ENCODE measurements at regions not wholly inside any gene's neighbourhood (a gene's known extent, or its start where the extent isn't known, plus 50 kb on each side); places are given as distances from the start of the nearest gene placed in this dataset.

GRCh38 chr21:33128538-33128937, 58.6 kb downstream of the OLIG1 start:
- no peaks in the 10 kb centered on the region for H3K36me3 ChIP-seq (replicated peaks in 1 of 2; ENCODE audit: control insufficient read depth in 1 of 2, insufficient read depth in 2 of 2, low read length in 1 of 2)
- ChIA-PET POLR2A (no interaction called here), CTCF (interaction anchor here (1.2 kb wide), 1 partner anchor 9 kb away, joined by 3 read pairs; no protein-coding TSS in a partner anchor)
- H2AFZ ChIP-seq (ENCODE audit: low read depth): no peak overlapping the region
- H3F3A ChIP-seq (replicated peaks; ENCODE audit: insufficient read depth): no peaks in the 10 kb centered on the region
- no peak for DNase-seq
- peaks cover 87% of the 10 kb centered on the region for H3K27me3 ChIP-seq (ENCODE audit: insufficient read depth)
- H4K20me1 ChIP-seq (ENCODE audit: insufficient read depth): no peaks in the 10 kb centered on the region
- no peak overlapping the region for H3K9ac ChIP-seq
- no peaks in the 10 kb centered on the region for H3K9me2 ChIP-seq
- H3K4me2 ChIP-seq: no peak overlapping the region
- no peaks in the 10 kb centered on the region for H3K79me2 ChIP-seq (ENCODE audit: insufficient read depth)
- H3K9me3 ChIP-seq: no peaks in the 10 kb centered on the region
- TF ChIP-seq NRF1 (IDR thresholded peaks at IDR 0.05; ENCODE audit: low read depth, low read length): no peak
- no peak for TF ChIP-seq EP300 (IDR thresholded peaks at IDR 0.05; ENCODE audit: borderline replicate concordance in 1 of 2, low read depth in 1 of 2, low read length in 1 of 2)
- no peak for TF ChIP-seq ELF1 (IDR thresholded peaks at IDR 0.05)
- no peak for TF ChIP-seq TCF12 (IDR thresholded peaks at IDR 0.05)
- no peak for TF ChIP-seq SMC3 (IDR thresholded peaks at IDR 0.05; ENCODE audit: low read depth, low read length)
- no peak for TF ChIP-seq NFIC (IDR thresholded peaks at IDR 0.05; ENCODE audit: borderline replicate concordance)
- TF ChIP-seq MXI1 (IDR thresholded peaks at IDR 0.05; ENCODE audit: low read depth, low read length): no peak
- TF ChIP-seq USF2 (IDR thresholded peaks at IDR 0.05; ENCODE audit: borderline replicate concordance, low read depth, low read length): no peak
- no peak for TF ChIP-seq RAD21 (IDR thresholded peaks at IDR 0.05; ENCODE audit: low read length)
- TF ChIP-seq GATA2 (CRISPR knock-in tag; IDR thresholded peaks at IDR 0.05): no peak
- TF ChIP-seq JUND (IDR thresholded peaks at IDR 0.05): no peak
- no peak for TF ChIP-seq RCOR1 (IDR thresholded peaks at IDR 0.05; ENCODE audit: low read length)
- TF ChIP-seq ZBTB33 (IDR thresholded peaks at IDR 0.05; ENCODE audit: borderline replicate concordance, low read depth): no peak
- TF ChIP-seq CHD2 (IDR thresholded peaks at IDR 0.05; ENCODE audit: low read length, partially characterized antibody): no peak
- H3K27ac ChIP-seq (ENCODE audit: low read depth in 2 of 2, low read length in 1 of 2): no peak overlapping the region
- WGBS (ENCODE audit: low lambda C conversion rate): 11% methylated on average over 3 of the region's 3 CpGs
- H3K4me3 ChIP-seq (ENCODE audit: low read depth in 2 of 2, low read length in 1 of 2): no peak overlapping the region
- H3K4me1 ChIP-seq (ENCODE audit: control insufficient read depth in 1 of 2, insufficient read depth in 2 of 2, low read depth in 1 of 2, low read length in 1 of 2): no peaks in the 10 kb centered on the region; a peak in 1 of 4 replicates

GRCh38 chr21:33132054-33132453, 62.1 kb downstream of the OLIG1 start:
- Histone ChIP-seq H3K4me2 (no peak overlapping the region), H3K4me3 (ENCODE audit: low read depth in 2 of 2, low read length in 1 of 2) (no peak overlapping the region), H3K79me2 (ENCODE audit: insufficient read depth) (no peaks in the 10 kb centered on the region), H2AFZ (ENCODE audit: low read depth) (no peak overlapping the region), H3K9ac (no peak overlapping the region), H3K9me3 (no peaks in the 10 kb centered on the region), H3K9me2 (no peaks in the 10 kb centered on the region), H3K27me3 (ENCODE audit: insufficient read depth) (peaks cover 87% of the 10 kb centered on the region), H3K36me3 (replicated peaks in 1 of 2; ENCODE audit: control insufficient read depth in 1 of 2, insufficient read depth in 2 of 2, low read length in 1 of 2) (no peaks in the 10 kb centered on the region), H3F3A (replicated peaks; ENCODE audit: insufficient read depth) (no peaks in the 10 kb centered on the region), H3K4me1 (ENCODE audit: control insufficient read depth in 1 of 2, insufficient read depth in 2 of 2, low read depth in 1 of 2, low read length in 1 of 2) (no peaks in the 10 kb centered on the region; a peak in 1 of 4 replicates), H3K27ac (ENCODE audit: low read depth in 2 of 2, low read length in 1 of 2) (no peak overlapping the region), H4K20me1 (ENCODE audit: insufficient read depth) (no peaks in the 10 kb centered on the region)
- TF ChIP-seq PBX3 (IDR thresholded peaks at IDR 0.05) (no peak), CTCF (IDR thresholded peaks at IDR 0.05) (peak; percentile 33; the same call in 1 of the 2 replicates)
- DNase-seq: no peak
- WGBS (ENCODE audit: low lambda C conversion rate): 31% methylated on average over 3 of the region's 3 CpGs
- CTCF ChIA-PET: no interaction called here
- POLR2A ChIA-PET: no interaction called here
